H1 (cell line): ENCODE measurements at regions not wholly inside any gene's neighbourhood (a gene's known extent, or its start where the extent isn't known, plus 50 kb on each side); places are given as distances from the start of the nearest gene placed in this dataset.

Source experiments
- BCL11A ChIP-seq, 2 experiments: IDR thresholded peaks; one replicate each; pipeline ENCODE4 v1.6.1; 2011; ENCODE audit warnings: low read depth in 2 of 2, low read length in 2 of 2, mild to moderate bottlenecking in 2 of 2
- CBX5 ChIP-seq: fragments of 300-800, 300-1000 bp; sonication (generic); IDR thresholded peaks from 2 replicates; pipeline ENCODE4 v1.7.1; 2016; ENCODE audit warnings: antibody characterized with exemption, low read length, low read depth
- CBX8 ChIP-seq: fragments of 300-800, 300-1000 bp; sonication (generic); IDR thresholded peaks from 2 replicates; pipeline ENCODE4 v1.7.1; 2016; ENCODE audit warnings: low read depth, low read length, borderline replicate concordance
- HDAC6 ChIP-seq: IDR thresholded peaks from one replicate; pipeline ENCODE4 v1.7.1; 2012; ENCODE audit warnings: low read depth, mild to moderate bottlenecking, inconsistent platforms, low read length, moderate library complexity
- JUND ChIP-seq: IDR thresholded peaks from 2 replicates; pipeline ENCODE4 v1.6.1; 2011; ENCODE audit warnings: mild to moderate bottlenecking, improper control_type of control experiment, low read length
- SP1 ChIP-seq: IDR thresholded peaks from 2 replicates; pipeline ENCODE4 v1.6.1; 2011; ENCODE audit warnings: low read depth, low read length

DNA sequence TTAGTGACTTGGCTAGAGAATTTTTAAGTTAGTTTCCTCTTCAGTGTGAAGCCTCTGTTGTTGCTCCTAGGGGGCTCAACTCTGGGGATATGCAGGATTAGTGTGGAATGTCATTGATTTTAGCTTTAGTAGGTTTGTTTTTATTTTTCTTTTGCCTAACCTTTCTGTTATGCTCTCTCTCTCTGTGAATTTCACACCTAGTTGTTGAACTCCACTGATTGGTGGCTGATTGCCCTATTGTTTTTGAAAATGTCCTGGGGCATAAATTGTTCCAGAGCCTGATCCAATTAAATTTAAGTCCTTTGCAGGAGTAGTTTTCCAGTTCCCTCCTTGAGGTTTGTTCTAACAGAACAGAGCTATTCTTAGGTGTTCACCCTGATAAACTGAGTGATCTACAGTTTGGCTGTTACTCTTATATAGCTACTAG lies 393.3 kb upstream of the CTSO start (continued):
- no peak for TF ChIP-seq JUND
- TF ChIP-seq HDAC6, result no peak
- peak in 1 of 2 experiments; percentile 37 for TF ChIP-seq BCL11A (IDR thresholded peaks at IDR 0.05; ENCODE audit: low read depth in 2 of 2, low read length in 2 of 2)
- no peak for TF ChIP-seq CBX8
- no peak for TF ChIP-seq CBX5
- TF ChIP-seq SP1, result peak; percentile 35; the same call in 1 of the 2 replicates
